DOHH2 (cell line): ENCODE measurements at regions not wholly inside any gene's neighbourhood (a gene's known extent, or its start where the extent isn't known, plus 50 kb on each side); places are given as distances from the start of the nearest gene placed in this dataset.

ENCODE experiments used
- H3F3A ChIP-seq: fragments of 200-600 bp; sonication (generic), shearing (Covaris generic); 2 replicates; pipeline ENCODE4 v1.6.0; 2016; ENCODE audit warnings: antibody characterized with exemption, mild to moderate bottlenecking; ENCODE audit not compliant: control insufficient read depth, insufficient read depth
- H3K27ac ChIP-seq: fragments of 200-600 bp; sonication (generic); 2 replicates; pipeline ENCODE4 v1.5.1; 2014; ENCODE audit warnings: low read depth, mild to moderate bottlenecking, low read length, moderate library complexity
- H3K27me3 ChIP-seq: fragments of 200-600 bp; sonication (generic); 2 replicates; pipeline ENCODE4 v1.6.1; 2014; ENCODE audit warnings: mild to moderate bottlenecking, low read length, mixed read lengths; ENCODE audit not compliant: control insufficient read depth
- H3K36me3 ChIP-seq: fragments of 200-600 bp; sonication (generic); 2 replicates; pipeline ENCODE4 v1.6.1; 2014; ENCODE audit warnings: mild to moderate bottlenecking, low read length, moderate library complexity, mixed read lengths; ENCODE audit not compliant: control insufficient read depth
- H3K4me1 ChIP-seq: fragments of 200-600 bp; sonication (generic); 2 replicates; pipeline ENCODE4 v1.6.1; 2014; ENCODE audit warnings: mild to moderate bottlenecking, low read length, mixed read lengths; ENCODE audit not compliant: control insufficient read depth
- H3K4me2 ChIP-seq: fragments of 200-600 bp; sonication (generic); 2 replicates; pipeline ENCODE4 v1.6.0; 2014; ENCODE audit warnings: mild to moderate bottlenecking, low read length, moderate library complexity
- H3K4me3 ChIP-seq: fragments of 200-600 bp; sonication (generic); 2 replicates; pipeline ENCODE4 v1.5.1; 2014; ENCODE audit warnings: mild to moderate bottlenecking, low read length, mixed read lengths
- H3K79me2 ChIP-seq: fragments of 200-600 bp; sonication (generic); 2 replicates; pipeline ENCODE4 v1.6.1; 2014; ENCODE audit warnings: mild to moderate bottlenecking, low read length, mixed read lengths; ENCODE audit not compliant: control insufficient read depth
- H3K9me2 ChIP-seq: fragments of 200-600 bp; sonication (generic); replicated peaks from 2 replicates; pipeline ENCODE4 v1.6.1; 2014; ENCODE audit warnings: mild to moderate bottlenecking, low read length, mixed read lengths; ENCODE audit not compliant: control insufficient read depth
- H3K9me3 ChIP-seq: fragments of 200-600 bp; sonication (generic); 2 replicates; pipeline ENCODE4 v1.6.1; 2014; ENCODE audit warnings: antibody characterized with exemption, low read length, mixed read lengths; ENCODE audit not compliant: control insufficient read depth, insufficient read depth
- H4K20me1 ChIP-seq: fragments of 200-600 bp; sonication (generic); 2 replicates; pipeline ENCODE4 v1.6.0; 2014; ENCODE audit warnings: low read depth, mild to moderate bottlenecking, antibody characterized with exemption, low read length, moderate library complexity; ENCODE audit not compliant: control insufficient read depth, insufficient read depth
- CTCF ChIP-seq: fragments of 200-600 bp; sonication (generic); IDR thresholded peaks from one replicate; pipeline ENCODE4 v1.5.1; 2014; ENCODE audit warnings: antibody characterized with exemption, mild to moderate bottlenecking, low read depth, low read length; ENCODE audit not compliant: poor library complexity, severe bottlenecking
- EZH2phosphoT487 ChIP-seq: fragments of 200-600 bp; sonication (generic); IDR thresholded peaks from 2 replicates; pipeline ENCODE4 v1.6.1; 2017; ENCODE audit warnings: borderline replicate concordance, mild to moderate bottlenecking, antibody characterized with exemption, low read length, moderate library complexity, mixed read lengths

GRCh38 chr4:155566354-155566753, 100.3 kb upstream of the GUCY1A1 start:
- Histone ChIP-seq H4K20me1 (no peaks in the 10 kb centered on the region), H3K79me2 (no peaks in the 10 kb centered on the region), H3K27ac (no peak overlapping the region), H3F3A (no peaks in the 10 kb centered on the region), H3K9me2 (no peaks in the 10 kb centered on the region), H3K4me1 (no peaks in the 10 kb centered on the region), H3K36me3 (no peaks in the 10 kb centered on the region), H3K9me3 (no peaks in the 10 kb centered on the region), H3K4me3 (no peak overlapping the region), H3K4me2 (no peak overlapping the region), H3K27me3 (no peaks in the 10 kb centered on the region)
- TF ChIP-seq CTCF (no peak), EZH2phosphoT487 (no peak)

DNA sequence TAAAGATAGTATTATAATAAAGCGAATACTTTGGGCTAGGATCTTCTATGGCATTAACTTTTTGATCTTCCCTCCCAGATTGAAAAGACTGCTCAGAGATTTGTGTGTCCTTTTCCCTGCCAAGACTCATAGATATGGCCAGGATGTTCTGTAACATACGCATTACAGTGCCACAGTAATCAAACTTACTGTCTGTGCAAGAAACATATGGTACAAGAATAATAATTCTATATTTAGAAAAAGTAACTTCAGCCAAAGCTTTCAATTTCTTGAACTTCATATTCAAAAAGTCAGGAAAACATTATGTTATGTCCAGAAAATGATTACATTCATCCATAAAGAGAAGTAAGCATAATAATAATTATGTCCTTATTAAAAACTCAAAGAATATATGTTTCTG, 100.9 kb upstream of the GUCY1A1 start:
- H3K4me3 ChIP-seq: no peak overlapping the region
- no peaks in the 10 kb centered on the region for H3K36me3 ChIP-seq
- H3K4me1 ChIP-seq: no peaks in the 10 kb centered on the region
- H3K4me2 ChIP-seq: no peak overlapping the region
- no peaks in the 10 kb centered on the region for H3F3A ChIP-seq
- H4K20me1 ChIP-seq: no peaks in the 10 kb centered on the region
- H3K27me3 ChIP-seq: no peaks in the 10 kb centered on the region
- TF ChIP-seq CTCF: no peak
- TF ChIP-seq EZH2phosphoT487: no peak
- no peaks in the 10 kb centered on the region for H3K79me2 ChIP-seq
- H3K27ac ChIP-seq: no peak overlapping the region
- no peaks in the 10 kb centered on the region for H3K9me3 ChIP-seq
- no peaks in the 10 kb centered on the region for H3K9me2 ChIP-seq

- no peaks in the 10 kb centered on the region for H3K36me3 ChIP-seq
- no peaks in the 10 kb centered on the region for H3F3A ChIP-seq
- H3K79me2 ChIP-seq: no peaks in the 10 kb centered on the region
- H3K9me3 ChIP-seq: no peaks in the 10 kb centered on the region
- TF ChIP-seq CTCF (no peak), EZH2phosphoT487 (no peak)
- no peaks in the 10 kb centered on the region for H3K27me3 ChIP-seq
- no peak overlapping the region for H3K27ac ChIP-seq
- no peaks in the 10 kb centered on the region for H4K20me1 ChIP-seq
- no peaks in the 10 kb centered on the region for H3K4me1 ChIP-seq
- no peak overlapping the region for H3K4me3 ChIP-seq
- H3K9me2 ChIP-seq: no peaks in the 10 kb centered on the region
- H3K4me2 ChIP-seq: no peak overlapping the region
These were observed 101.3 kb upstream of the GUCY1A1 start for GRCh38 chr4:155565330-155565729.

- Histone ChIP-seq H3K27me3 (no peaks in the 10 kb centered on the region), H4K20me1 (no peaks in the 10 kb centered on the region), H3K27ac (no peak overlapping the region), H3K4me3 (no peak overlapping the region), H3K9me2 (no peaks in the 10 kb centered on the region), H3K36me3 (no peaks in the 10 kb centered on the region), H3K79me2 (no peaks in the 10 kb centered on the region), H3F3A (no peaks in the 10 kb centered on the region), H3K4me1 (no peaks in the 10 kb centered on the region), H3K4me2 (no peak overlapping the region), H3K9me3 (no peaks in the 10 kb centered on the region)
- TF ChIP-seq CTCF (no peak), EZH2phosphoT487 (no peak)
These were observed 101.8 kb upstream of the GUCY1A1 start for GRCh38 chr4:155564880-155565279.
